ENCODE measurements at regions not wholly inside any gene's neighbourhood (a gene's known extent, or its start where the extent isn't known, plus 50 kb on each side); places are given as distances from the start of the nearest gene placed in this dataset.

DNA sequence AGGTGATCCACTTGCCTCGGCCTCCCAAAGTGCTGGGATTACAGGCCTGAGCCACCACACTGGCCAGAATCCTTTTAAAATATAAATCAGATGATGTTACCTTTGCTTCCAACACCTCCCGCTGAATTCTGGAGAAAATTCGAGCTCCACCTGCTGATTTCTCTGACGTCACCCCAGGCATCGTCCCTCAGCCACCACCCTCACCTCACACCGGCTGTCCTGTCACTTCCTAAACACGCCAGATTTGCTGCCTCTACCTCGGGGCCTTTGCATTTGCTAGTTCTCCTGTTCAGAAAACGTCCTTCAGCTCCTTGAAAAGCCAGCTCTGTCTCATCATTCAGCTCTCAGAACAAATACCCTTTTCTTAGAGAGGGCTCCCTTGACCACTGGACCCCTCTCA is 57.9 kb downstream of the FBXO2 start:
- TF ChIP-seq, protein P1, sequence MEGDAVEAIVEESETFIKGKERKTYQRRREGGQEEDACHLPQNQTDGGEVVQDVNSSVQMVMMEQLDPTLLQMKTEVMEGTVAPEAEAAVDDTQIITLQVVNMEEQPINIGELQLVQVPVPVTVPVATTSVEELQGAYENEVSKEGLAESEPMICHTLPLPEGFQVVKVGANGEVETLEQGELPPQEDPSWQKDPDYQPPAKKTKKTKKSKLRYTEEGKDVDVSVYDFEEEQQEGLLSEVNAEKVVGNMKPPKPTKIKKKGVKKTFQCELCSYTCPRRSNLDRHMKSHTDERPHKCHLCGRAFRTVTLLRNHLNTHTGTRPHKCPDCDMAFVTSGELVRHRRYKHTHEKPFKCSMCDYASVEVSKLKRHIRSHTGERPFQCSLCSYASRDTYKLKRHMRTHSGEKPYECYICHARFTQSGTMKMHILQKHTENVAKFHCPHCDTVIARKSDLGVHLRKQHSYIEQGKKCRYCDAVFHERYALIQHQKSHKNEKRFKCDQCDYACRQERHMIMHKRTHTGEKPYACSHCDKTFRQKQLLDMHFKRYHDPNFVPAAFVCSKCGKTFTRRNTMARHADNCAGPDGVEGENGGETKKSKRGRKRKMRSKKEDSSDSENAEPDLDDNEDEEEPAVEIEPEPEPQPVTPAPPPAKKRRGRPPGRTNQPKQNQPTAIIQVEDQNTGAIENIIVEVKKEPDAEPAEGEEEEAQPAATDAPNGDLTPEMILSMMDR (conservative IDR thresholded peaks at IDR 0.05): no peak
- Mint-ChIP-seq H3K27me3 (peaks cover 22% of the 10 kb centered on the region), H3K4me3 (no peak overlapping the region), H3K36me3 (no peaks in the 10 kb centered on the region), H3K4me1 (ENCODE audit: unreplicated experiment) (no peaks in the 10 kb centered on the region), H3K27ac (no peak overlapping the region), H3K9me3 (peaks cover 2% of the 10 kb centered on the region)
- DNase-seq (ENCODE audit: extremely low spot score, unreplicated experiment): no peak

DNA sequence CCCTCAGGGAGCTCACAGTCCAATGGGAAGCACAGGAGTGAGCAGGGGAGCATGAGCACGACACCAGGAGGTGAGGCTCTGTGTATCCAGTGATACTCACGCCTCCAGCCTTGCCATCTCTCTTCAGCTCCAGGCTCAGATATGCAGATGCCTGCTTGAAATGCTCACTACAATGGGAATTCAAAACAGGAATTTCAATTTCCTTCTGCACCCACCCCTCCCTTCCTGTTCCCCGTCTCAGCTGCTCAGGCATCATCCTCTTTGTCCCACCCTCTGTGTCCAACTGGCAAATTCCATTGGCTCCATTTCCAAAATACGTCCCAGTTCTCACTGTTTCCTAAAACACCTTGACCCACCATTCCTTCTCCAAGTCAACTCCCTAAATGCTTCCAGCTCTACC is 58.9 kb downstream of the FBXO2 start:
- H3K9me3 Mint-ChIP-seq: peaks cover 4% of the 10 kb centered on the region
- no peak overlapping the region for H3K4me3 Mint-ChIP-seq
- peaks cover 23% of the 10 kb centered on the region for H3K27me3 Mint-ChIP-seq
- no peak overlapping the region for H3K27ac Mint-ChIP-seq
- TF ChIP-seq, protein P1 (conservative IDR thresholded peaks at IDR 0.05): no peak
- no peak for DNase-seq (ENCODE audit: extremely low spot score, unreplicated experiment)
- no peaks in the 10 kb centered on the region for H3K4me1 Mint-ChIP-seq (ENCODE audit: unreplicated experiment)
- no peaks in the 10 kb centered on the region for H3K36me3 Mint-ChIP-seq

DNA sequence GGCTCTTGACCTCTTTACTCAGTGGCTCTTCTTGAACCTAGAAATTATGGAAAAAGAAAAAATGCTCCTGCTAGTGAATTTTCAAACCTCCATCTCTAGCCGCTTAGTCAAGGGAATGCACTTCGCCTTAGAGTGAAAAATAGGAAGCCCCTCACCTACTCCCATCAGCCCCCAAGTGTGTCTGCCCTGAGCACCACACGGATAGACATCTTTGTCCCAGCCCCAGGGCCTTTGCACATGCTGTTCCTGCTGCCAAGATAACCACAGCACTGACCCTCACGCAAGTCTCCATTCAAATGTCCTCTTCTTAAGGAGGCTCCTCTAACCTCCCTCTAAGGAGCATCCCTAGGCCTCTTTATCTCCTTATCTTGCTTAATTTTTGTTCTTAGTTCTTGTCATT is 59.6 kb downstream of the FBXO2 start:
- no peak overlapping the region for H3K4me3 Mint-ChIP-seq
- no peaks in the 10 kb centered on the region for H3K4me1 Mint-ChIP-seq (ENCODE audit: unreplicated experiment)
- H3K27ac Mint-ChIP-seq: no peak overlapping the region
- DNase-seq (ENCODE audit: extremely low spot score, unreplicated experiment): no peak
- H3K27me3 Mint-ChIP-seq: peaks cover 23% of the 10 kb centered on the region
- H3K9me3 Mint-ChIP-seq: peaks cover 4% of the 10 kb centered on the region
- H3K36me3 Mint-ChIP-seq: no peaks in the 10 kb centered on the region
- TF ChIP-seq, protein P1 (conservative IDR thresholded peaks at IDR 0.05): no peak

DNA sequence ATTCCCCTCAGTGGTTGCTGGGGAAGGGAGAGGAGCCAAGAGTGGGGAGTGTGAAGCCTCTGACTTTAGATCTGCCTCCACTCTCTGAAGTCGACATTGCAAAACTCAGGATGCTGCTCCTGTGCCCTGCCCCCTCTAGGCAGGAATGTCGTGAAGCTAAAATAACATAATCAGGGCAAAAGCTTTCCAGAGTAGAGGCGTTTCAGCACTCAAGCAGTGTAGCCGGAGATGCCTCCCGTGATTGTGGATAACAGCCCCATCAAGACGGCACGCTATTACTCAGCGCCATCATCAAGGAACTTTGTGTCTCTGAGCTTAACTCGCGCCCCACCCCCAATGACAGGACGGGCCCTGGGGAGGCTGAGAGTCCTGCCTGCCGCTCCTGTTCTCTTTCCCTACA is 60.0 kb downstream of the FBXO2 start:
- Mint-ChIP-seq H3K27me3 (peaks cover 23% of the 10 kb centered on the region), H3K27ac (no peak overlapping the region), H3K36me3 (no peaks in the 10 kb centered on the region), H3K9me3 (peaks cover 4% of the 10 kb centered on the region), H3K4me1 (ENCODE audit: unreplicated experiment) (no peaks in the 10 kb centered on the region), H3K4me3 (no peak overlapping the region)
- TF ChIP-seq, protein P1 (conservative IDR thresholded peaks at IDR 0.05): peak; percentile 63
- DNase-seq (ENCODE audit: extremely low spot score, unreplicated experiment): no peak

DNA sequence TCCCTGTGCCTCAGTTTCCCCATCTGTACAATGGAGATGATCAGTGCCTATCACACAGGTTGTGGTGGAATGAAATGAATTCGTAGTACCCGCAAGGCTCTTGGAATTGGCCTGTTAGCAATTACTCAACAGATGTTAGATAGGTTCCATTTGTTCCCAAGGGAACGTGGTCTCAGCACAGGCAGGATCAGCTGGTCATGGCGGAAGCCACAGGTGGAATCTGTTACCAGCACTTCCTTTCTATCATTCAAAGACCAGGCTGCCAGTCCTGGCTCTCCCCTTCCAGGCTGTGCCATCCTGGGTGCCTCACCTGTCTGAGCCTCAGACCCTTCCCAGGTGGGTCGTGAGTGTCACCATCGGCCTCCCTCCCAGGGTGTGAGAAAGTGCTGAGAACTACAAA is 61.5 kb downstream of the FBXO2 start:
- Mint-ChIP-seq H3K27me3 (peaks cover 26% of the 10 kb centered on the region), H3K27ac (no peak overlapping the region), H3K4me3 (no peak overlapping the region), H3K4me1 (ENCODE audit: unreplicated experiment) (no peaks in the 10 kb centered on the region), H3K9me3 (peaks cover 4% of the 10 kb centered on the region), H3K36me3 (no peaks in the 10 kb centered on the region)
- TF ChIP-seq, protein P1 (conservative IDR thresholded peaks at IDR 0.05): no peak
- DNase-seq (ENCODE audit: extremely low spot score, unreplicated experiment): no peak

DNA sequence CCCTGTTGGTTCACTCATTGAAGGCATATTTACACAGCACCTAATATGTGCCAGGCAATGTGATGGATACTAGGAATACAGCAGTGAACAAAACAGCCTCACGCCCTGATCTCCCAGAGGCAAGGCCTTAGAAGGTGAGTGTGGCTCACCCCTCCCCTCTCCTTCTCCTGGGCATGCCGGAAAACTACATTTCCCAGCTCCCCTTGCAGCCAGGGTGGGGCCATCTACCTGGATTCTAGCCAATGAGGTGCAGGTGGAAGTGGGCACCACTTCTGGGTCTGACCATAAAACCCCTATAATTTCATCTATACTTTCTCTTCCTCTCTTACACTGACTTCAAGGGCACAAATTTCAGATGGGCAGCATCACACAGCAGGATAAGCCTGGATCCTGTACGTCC is 63.8 kb downstream of the FBXO2 start:
- H3K27ac Mint-ChIP-seq: no peak overlapping the region
- no peaks in the 10 kb centered on the region for H3K4me1 Mint-ChIP-seq (ENCODE audit: unreplicated experiment)
- no peaks in the 10 kb centered on the region for H3K36me3 Mint-ChIP-seq
- H3K27me3 Mint-ChIP-seq: peaks cover 23% of the 10 kb centered on the region
- DNase-seq (ENCODE audit: extremely low spot score, unreplicated experiment): no peak
- TF ChIP-seq, protein P1 (conservative IDR thresholded peaks at IDR 0.05): no peak
- no peak overlapping the region for H3K4me3 Mint-ChIP-seq
- H3K9me3 Mint-ChIP-seq: peaks cover 4% of the 10 kb centered on the region
